ENCODE measurements at regions not wholly inside any gene's neighbourhood (a gene's known extent, or its start where the extent isn't known, plus 50 kb on each side); places are given as distances from the start of the nearest gene placed in this dataset.

- WGBS (ENCODE audit: extremely low coverage, insufficient coverage, low lambda C conversion rate), result no CpG with 5 or more reads among the region's 3 CpGs
- no peak for DNase-seq
- no peak overlapping the region for H2BK120ac ChIP-seq (ENCODE audit: low read depth, low read length)
Observed at GRCh38 chr9:21565155-21565554, 83.0 kb upstream of the IFNE start.

GRCh38 chr9:21567926-21568325, 85.8 kb upstream of the IFNE start:
- no peak overlapping the region for H3K23ac ChIP-seq (ENCODE audit: low read length)
- H2AK5ac ChIP-seq (ENCODE audit: low read length), result no peak overlapping the region

More at GRCh38 chr9:21565155-21565554, 83.0 kb upstream of the IFNE start:
- Histone ChIP-seq H3K18ac (ENCODE audit: low read length) (no peak overlapping the region), H4K8ac (ENCODE audit: low read depth, low read length) (no peak overlapping the region), H4K5ac (ENCODE audit: low read length) (no peak overlapping the region), H3K4me3 (ENCODE audit: low read length) (no peak overlapping the region), H2AK5ac (ENCODE audit: low read length) (no peak overlapping the region), H3K27me3 (ENCODE audit: insufficient read depth, low read length, poor library complexity) (no peaks in the 10 kb centered on the region), H3K56ac (ENCODE audit: low read length) (no peak overlapping the region), H3K4ac (ENCODE audit: low read depth, low read length) (no peak overlapping the region), H3K79me2 (ENCODE audit: control insufficient read depth, insufficient read depth, low read length) (no peaks in the 10 kb centered on the region), H3K27ac (ENCODE audit: low read depth, low read length) (no peak overlapping the region), H2BK5ac (ENCODE audit: low read length) (no peak overlapping the region), H3K36me3 (ENCODE audit: control insufficient read depth, insufficient read depth, low read length) (no peaks in the 10 kb centered on the region), H3K4me1 (ENCODE audit: control insufficient read depth, low read depth, low read length) (no peaks in the 10 kb centered on the region), H3K4me2 (ENCODE audit: low read length) (no peak overlapping the region), H3K23ac (ENCODE audit: low read length) (no peak overlapping the region), H3K9ac (ENCODE audit: low read length) (no peak overlapping the region), H3K79me1 (ENCODE audit: low read length) (no peaks in the 10 kb centered on the region), H2BK15ac (replicated peaks; ENCODE audit: low read depth) (no peak overlapping the region)

GRCh38 chr9:21568484-21568883, 86.4 kb upstream of the IFNE start:
- no peaks in the 10 kb centered on the region for H3K79me1 ChIP-seq (ENCODE audit: low read length)
- H3K56ac ChIP-seq (ENCODE audit: low read length), result no peak overlapping the region
- no peak overlapping the region for H3K4ac ChIP-seq (ENCODE audit: low read depth, low read length)
- no peak overlapping the region for H2BK5ac ChIP-seq (ENCODE audit: low read length)
- H2AK5ac ChIP-seq (ENCODE audit: low read length), result no peak overlapping the region
- no peak overlapping the region for H3K27ac ChIP-seq (ENCODE audit: low read depth, low read length)
- H3K4me1 ChIP-seq (ENCODE audit: control insufficient read depth, low read depth, low read length), result no peaks in the 10 kb centered on the region
- H2BK15ac ChIP-seq (replicated peaks; ENCODE audit: low read depth), result no peak overlapping the region
- no peak overlapping the region for H3K4me2 ChIP-seq (ENCODE audit: low read length)
- H4K5ac ChIP-seq (ENCODE audit: low read length), result no peak overlapping the region
- no peak overlapping the region for H3K18ac ChIP-seq (ENCODE audit: low read length)
- no peak overlapping the region for H3K4me3 ChIP-seq (ENCODE audit: low read length)
- no CpG with 5 or more reads among the region's 3 CpGs for WGBS (ENCODE audit: extremely low coverage, insufficient coverage, low lambda C conversion rate)
- no peaks in the 10 kb centered on the region for H3K27me3 ChIP-seq (ENCODE audit: insufficient read depth, low read length, poor library complexity)
- no peaks in the 10 kb centered on the region for H3K79me2 ChIP-seq (ENCODE audit: control insufficient read depth, insufficient read depth, low read length)
- no peaks in the 10 kb centered on the region for H3K36me3 ChIP-seq (ENCODE audit: control insufficient read depth, insufficient read depth, low read length)
- H3K9ac ChIP-seq (ENCODE audit: low read length), result no peak overlapping the region
- no peak for DNase-seq
- no peak overlapping the region for H2BK120ac ChIP-seq (ENCODE audit: low read depth, low read length)
- H3K23ac ChIP-seq (ENCODE audit: low read length), result no peak overlapping the region
- no peak overlapping the region for H4K8ac ChIP-seq (ENCODE audit: low read depth, low read length)

More at GRCh38 chr9:21567926-21568325, 85.8 kb upstream of the IFNE start:
- H3K79me2 ChIP-seq (ENCODE audit: control insufficient read depth, insufficient read depth, low read length), result no peaks in the 10 kb centered on the region
- no peak overlapping the region for H3K4me2 ChIP-seq (ENCODE audit: low read length)
- no peak overlapping the region for H3K4ac ChIP-seq (ENCODE audit: low read depth, low read length)
- H3K18ac ChIP-seq (ENCODE audit: low read length), result no peak overlapping the region
- H4K8ac ChIP-seq (ENCODE audit: low read depth, low read length), result no peak overlapping the region
- no peak overlapping the region for H3K56ac ChIP-seq (ENCODE audit: low read length)
- WGBS (ENCODE audit: extremely low coverage, insufficient coverage, low lambda C conversion rate), result no CpG with 5 or more reads among the region's 2 CpGs
- no peak for DNase-seq
- no peaks in the 10 kb centered on the region for H3K4me1 ChIP-seq (ENCODE audit: control insufficient read depth, low read depth, low read length)
- no peak overlapping the region for H3K9ac ChIP-seq (ENCODE audit: low read length)
- H3K27ac ChIP-seq (ENCODE audit: low read depth, low read length), result no peak overlapping the region
- no peak overlapping the region for H2BK15ac ChIP-seq (replicated peaks; ENCODE audit: low read depth)
- no peak overlapping the region for H2BK120ac ChIP-seq (ENCODE audit: low read depth, low read length)
- no peaks in the 10 kb centered on the region for H3K36me3 ChIP-seq (ENCODE audit: control insufficient read depth, insufficient read depth, low read length)
- H3K79me1 ChIP-seq (ENCODE audit: low read length), result no peaks in the 10 kb centered on the region
- no peak overlapping the region for H2BK5ac ChIP-seq (ENCODE audit: low read length)
- H3K27me3 ChIP-seq (ENCODE audit: insufficient read depth, low read length, poor library complexity), result no peaks in the 10 kb centered on the region
- H4K5ac ChIP-seq (ENCODE audit: low read length), result no peak overlapping the region
- no peak overlapping the region for H3K4me3 ChIP-seq (ENCODE audit: low read length)

GRCh38 chr9:21569721-21570120, 87.6 kb upstream of the IFNE start:
- WGBS (ENCODE audit: extremely low coverage, insufficient coverage, low lambda C conversion rate), result no CpG with 5 or more reads among the region's 1 CpG

GRCh38 chr9:21570643-21571275, 88.6 kb upstream of the IFNE start:
- H3K4me2 ChIP-seq (ENCODE audit: low read length), result no peak overlapping the region
- no peaks in the 10 kb centered on the region for H3K27me3 ChIP-seq (ENCODE audit: insufficient read depth, low read length, poor library complexity)
- H2BK5ac ChIP-seq (ENCODE audit: low read length), result no peak overlapping the region
- H3K79me1 ChIP-seq (ENCODE audit: low read length), result no peaks in the 10 kb centered on the region
- H3K18ac ChIP-seq (ENCODE audit: low read length), result no peak overlapping the region
- H3K27ac ChIP-seq (ENCODE audit: low read depth, low read length), result no peak overlapping the region
- H3K56ac ChIP-seq (ENCODE audit: low read length), result no peak overlapping the region
- H3K36me3 ChIP-seq (ENCODE audit: control insufficient read depth, insufficient read depth, low read length), result no peaks in the 10 kb centered on the region
- H4K8ac ChIP-seq (ENCODE audit: low read depth, low read length), result no peak overlapping the region
- H2BK120ac ChIP-seq (ENCODE audit: low read depth, low read length), result no peak overlapping the region
- H4K5ac ChIP-seq (ENCODE audit: low read length), result no peak overlapping the region
- H3K4me3 ChIP-seq (ENCODE audit: low read length), result no peak overlapping the region
- H3K9ac ChIP-seq (ENCODE audit: low read length), result no peak overlapping the region
- H2BK15ac ChIP-seq (replicated peaks; ENCODE audit: low read depth), result no peak overlapping the region
- no peak overlapping the region for H2AK5ac ChIP-seq (ENCODE audit: low read length)
- no peaks in the 10 kb centered on the region for H3K4me1 ChIP-seq (ENCODE audit: control insufficient read depth, low read depth, low read length)
- no peak overlapping the region for H3K23ac ChIP-seq (ENCODE audit: low read length)
- DNase-seq, result no peak
- no peaks in the 10 kb centered on the region for H3K79me2 ChIP-seq (ENCODE audit: control insufficient read depth, insufficient read depth, low read length)
- no peak overlapping the region for H3K4ac ChIP-seq (ENCODE audit: low read depth, low read length)
- WGBS (ENCODE audit: extremely low coverage, insufficient coverage, low lambda C conversion rate), result no CpG with 5 or more reads among the region's 5 CpGs

More at GRCh38 chr9:21569721-21570120, 87.6 kb upstream of the IFNE start:
- Histone ChIP-seq H3K56ac (ENCODE audit: low read length) (no peak overlapping the region), H2BK15ac (replicated peaks; ENCODE audit: low read depth) (no peak overlapping the region), H3K9ac (ENCODE audit: low read length) (no peak overlapping the region), H3K27me3 (ENCODE audit: insufficient read depth, low read length, poor library complexity) (no peaks in the 10 kb centered on the region), H3K4ac (ENCODE audit: low read depth, low read length) (no peak overlapping the region), H3K4me1 (ENCODE audit: control insufficient read depth, low read depth, low read length) (no peaks in the 10 kb centered on the region), H3K36me3 (ENCODE audit: control insufficient read depth, insufficient read depth, low read length) (no peaks in the 10 kb centered on the region), H3K18ac (ENCODE audit: low read length) (no peak overlapping the region), H2BK5ac (ENCODE audit: low read length) (no peak overlapping the region), H3K4me2 (ENCODE audit: low read length) (no peak overlapping the region), H3K79me1 (ENCODE audit: low read length) (no peaks in the 10 kb centered on the region), H2BK120ac (ENCODE audit: low read depth, low read length) (no peak overlapping the region), H4K5ac (ENCODE audit: low read length) (no peak overlapping the region), H3K79me2 (ENCODE audit: control insufficient read depth, insufficient read depth, low read length) (no peaks in the 10 kb centered on the region), H3K27ac (ENCODE audit: low read depth, low read length) (no peak overlapping the region), H4K8ac (ENCODE audit: low read depth, low read length) (no peak overlapping the region), H3K23ac (ENCODE audit: low read length) (no peak overlapping the region), H3K4me3 (ENCODE audit: low read length) (no peak overlapping the region), H2AK5ac (ENCODE audit: low read length) (no peak overlapping the region)
- no peak for DNase-seq

- no peak overlapping the region for H3K9ac ChIP-seq (ENCODE audit: low read length)
- H3K27me3 ChIP-seq (ENCODE audit: insufficient read depth, low read length, poor library complexity), result no peaks in the 10 kb centered on the region
- no peak overlapping the region for H3K27ac ChIP-seq (ENCODE audit: low read depth, low read length)
- H4K5ac ChIP-seq (ENCODE audit: low read length), result no peak overlapping the region
- no peak overlapping the region for H4K8ac ChIP-seq (ENCODE audit: low read depth, low read length)
- no peak overlapping the region for H2BK15ac ChIP-seq (replicated peaks; ENCODE audit: low read depth)
- no peak overlapping the region for H3K4me3 ChIP-seq (ENCODE audit: low read length)
- no peak overlapping the region for H2BK120ac ChIP-seq (ENCODE audit: low read depth, low read length)
- H2BK5ac ChIP-seq (ENCODE audit: low read length), result no peak overlapping the region
- H3K79me2 ChIP-seq (ENCODE audit: control insufficient read depth, insufficient read depth, low read length), result no peaks in the 10 kb centered on the region
- H3K79me1 ChIP-seq (ENCODE audit: low read length), result no peaks in the 10 kb centered on the region
- no peak for DNase-seq
- no peak overlapping the region for H3K18ac ChIP-seq (ENCODE audit: low read length)
- H2AK5ac ChIP-seq (ENCODE audit: low read length), result no peak overlapping the region
- no peaks in the 10 kb centered on the region for H3K36me3 ChIP-seq (ENCODE audit: control insufficient read depth, insufficient read depth, low read length)
- no peak overlapping the region for H3K4me2 ChIP-seq (ENCODE audit: low read length)
- no CpG with 5 or more reads among the region's 1 CpG for WGBS (ENCODE audit: extremely low coverage, insufficient coverage, low lambda C conversion rate)
- no peak overlapping the region for H3K4ac ChIP-seq (ENCODE audit: low read depth, low read length)
- H3K23ac ChIP-seq (ENCODE audit: low read length), result no peak overlapping the region
- H3K56ac ChIP-seq (ENCODE audit: low read length), result no peak overlapping the region
- H3K4me1 ChIP-seq (ENCODE audit: control insufficient read depth, low read depth, low read length), result peaks cover 5% of the 10 kb centered on the region
Observed at GRCh38 chr9:21574261-21574660, 92.1 kb upstream of the IFNE start.
